Mesendoderm (in vitro differentiated cells): ENCODE measurements at regions not wholly inside any gene's neighbourhood (a gene's known extent, or its start where the extent isn't known, plus 50 kb on each side); places are given as distances from the start of the nearest gene placed in this dataset.

Source experiments
- DNase-seq: peaks from one replicate; pipeline ENCODE4 v3.0.0; 2013
- H2AK5ac ChIP-seq: 2 replicates; pipeline ENCODE4 v1.6.1; 2013; ENCODE audit warnings: low read length, inconsistent platforms
- H2BK120ac ChIP-seq: 2 replicates; pipeline ENCODE4 v1.6.1; 2013; ENCODE audit warnings: low read depth, mild to moderate bottlenecking, low read length, moderate library complexity, mixed read lengths
- H2BK15ac ChIP-seq: replicated peaks from 2 replicates; pipeline ENCODE4 v1.6.1; 2013; ENCODE audit warnings: low read depth, mild to moderate bottlenecking, moderate library complexity
- H2BK5ac ChIP-seq: 2 replicates; pipeline ENCODE4 v1.6.1; 2013; ENCODE audit warnings: low read length, inconsistent platforms
- H3K18ac ChIP-seq: 2 replicates; pipeline ENCODE4 v1.6.1; 2013; ENCODE audit warnings: mild to moderate bottlenecking, low read length, mixed read lengths
- H3K23ac ChIP-seq: one replicate; pipeline ENCODE4 v1.6.1; 2013; ENCODE audit warnings: low read length
- H3K27ac ChIP-seq: 2 replicates; pipeline ENCODE4 v1.5.1; 2013; ENCODE audit warnings: low read depth, mild to moderate bottlenecking, inconsistent platforms, low read length, moderate library complexity
- H3K27me3 ChIP-seq: 2 replicates; pipeline ENCODE4 v1.6.1; 2013; ENCODE audit warnings: low read length, control low read depth, mild to moderate bottlenecking, inconsistent platforms; ENCODE audit not compliant: insufficient read depth, poor library complexity
- H3K36me3 ChIP-seq: 2 replicates; pipeline ENCODE4 v1.6.1; 2013; ENCODE audit warnings: low read length, inconsistent platforms; ENCODE audit not compliant: control insufficient read depth, insufficient read depth
- H3K4ac ChIP-seq: one replicate; pipeline ENCODE4 v1.6.1; 2013; ENCODE audit warnings: low read depth, mild to moderate bottlenecking, low read length, moderate library complexity
- H3K4me1 ChIP-seq: 2 replicates; pipeline ENCODE4 v1.6.1; 2013; ENCODE audit warnings: low read depth, low read length, inconsistent platforms; ENCODE audit not compliant: control insufficient read depth
- H3K4me2 ChIP-seq: 2 replicates; pipeline ENCODE4 v1.6.1; 2013; ENCODE audit warnings: low read length
- H3K4me3 ChIP-seq: 2 replicates; pipeline ENCODE4 v1.5.1; 2013; ENCODE audit warnings: mild to moderate bottlenecking, low read length
- H3K56ac ChIP-seq: one replicate; pipeline ENCODE4 v1.6.1; 2013; ENCODE audit warnings: low read length
- H3K79me1 ChIP-seq: 2 replicates; pipeline ENCODE4 v1.6.1; 2013; ENCODE audit warnings: low read length, inconsistent platforms
- H3K79me2 ChIP-seq: 2 replicates; pipeline ENCODE4 v1.6.1; 2013; ENCODE audit warnings: mild to moderate bottlenecking, low read length; ENCODE audit not compliant: control insufficient read depth, insufficient read depth
- H3K9ac ChIP-seq: 2 replicates; pipeline ENCODE4 v1.6.1; 2013; ENCODE audit warnings: low read length, inconsistent platforms
- H4K5ac ChIP-seq: one replicate; pipeline ENCODE4 v1.6.1; 2013; ENCODE audit warnings: low read length
- H4K8ac ChIP-seq: one replicate; pipeline ENCODE4 v1.6.1; 2013; ENCODE audit warnings: low read depth, mild to moderate bottlenecking, control low read depth, low read length, moderate library complexity
- WGBS: extraction: QIAGEN DNeasy Blood & Tissue Kit; methylation state at CpG from one replicate; pipeline ENCODE4 v1.1.7; 2013; ENCODE audit warnings: low lambda C conversion rate, missing lambda C conversion rate; ENCODE audit not compliant: insufficient coverage; ENCODE audit errors: extremely low coverage; 5-methylcytosine and 5-hydroxymethylcytosine counted together

GRCh38 chr1:230495076-230495475 is 68.9 kb upstream of the PGBD5 start:
- H3K4me2 ChIP-seq: no peak overlapping the region
- no peak overlapping the region for H4K8ac ChIP-seq
- no CpG with 5 or more reads among the region's 4 CpGs for WGBS
- no peak overlapping the region for H3K27ac ChIP-seq
- no peak overlapping the region for H2AK5ac ChIP-seq
- no peak overlapping the region for H3K56ac ChIP-seq
- H3K18ac ChIP-seq: no peak overlapping the region
- no peaks in the 10 kb centered on the region for H3K4me1 ChIP-seq
- no peak overlapping the region for H2BK5ac ChIP-seq
- no peak overlapping the region for H3K4ac ChIP-seq
- H3K79me1 ChIP-seq: no peaks in the 10 kb centered on the region
- no peaks in the 10 kb centered on the region for H3K36me3 ChIP-seq
- no peak for DNase-seq
- H3K27me3 ChIP-seq: no peaks in the 10 kb centered on the region
- no peaks in the 10 kb centered on the region for H3K79me2 ChIP-seq
- no peak overlapping the region for H4K5ac ChIP-seq
- no peak overlapping the region for H3K23ac ChIP-seq
- no peak overlapping the region for H2BK120ac ChIP-seq
- H3K4me3 ChIP-seq: no peak overlapping the region
- no peak overlapping the region for H2BK15ac ChIP-seq
- H3K9ac ChIP-seq: no peak overlapping the region

DNA sequence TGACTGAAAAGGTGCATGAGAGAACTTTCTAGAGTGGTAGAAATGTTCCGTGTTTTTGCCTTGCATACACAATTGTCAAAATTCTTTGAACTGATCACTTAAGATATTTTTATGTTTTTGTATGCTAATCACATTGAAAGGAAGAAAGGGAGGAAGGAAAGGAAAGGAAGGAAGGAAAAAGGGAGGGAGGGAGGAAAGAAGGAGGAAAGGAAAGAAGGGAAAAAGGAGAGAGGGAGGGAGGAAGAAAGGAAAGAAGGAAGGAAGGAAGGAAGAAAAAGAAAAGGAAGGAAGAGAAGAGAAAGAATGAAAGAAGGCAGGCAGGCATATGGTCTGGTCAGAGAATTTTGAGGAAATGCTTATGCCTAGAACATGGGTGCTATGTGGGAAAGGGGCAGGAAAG is 68.4 kb upstream of the PGBD5 start:
- no peaks in the 10 kb centered on the region for H3K36me3 ChIP-seq
- H4K5ac ChIP-seq: no peak overlapping the region
- no peak overlapping the region for H3K56ac ChIP-seq
- H3K79me2 ChIP-seq: no peaks in the 10 kb centered on the region
- no peak overlapping the region for H3K4me2 ChIP-seq
- H3K18ac ChIP-seq: no peak overlapping the region
- no peak overlapping the region for H2BK15ac ChIP-seq
- H3K4ac ChIP-seq: no peak overlapping the region
- no peaks in the 10 kb centered on the region for H3K4me1 ChIP-seq
- DNase-seq: no peak
- H3K9ac ChIP-seq: no peak overlapping the region
- no peak overlapping the region for H3K27ac ChIP-seq
- no peak overlapping the region for H3K23ac ChIP-seq
- no peaks in the 10 kb centered on the region for H3K27me3 ChIP-seq
- H3K4me3 ChIP-seq: no peak overlapping the region
- no CpG with 5 or more reads among the region's 1 CpG for WGBS
- H2AK5ac ChIP-seq: no peak overlapping the region
- H2BK5ac ChIP-seq: no peak overlapping the region
- H4K8ac ChIP-seq: no peak overlapping the region
- H2BK120ac ChIP-seq: no peak overlapping the region
- no peaks in the 10 kb centered on the region for H3K79me1 ChIP-seq

- DNase-seq: no peak
- Histone ChIP-seq H3K18ac (no peak overlapping the region), H4K5ac (no peak overlapping the region), H3K23ac (no peak overlapping the region), H3K36me3 (no peaks in the 10 kb centered on the region), H2AK5ac (no peak overlapping the region), H3K56ac (no peak overlapping the region), H3K4me3 (no peak overlapping the region), H2BK120ac (no peak overlapping the region), H3K4ac (no peak overlapping the region), H3K4me1 (no peaks in the 10 kb centered on the region), H3K27me3 (no peaks in the 10 kb centered on the region), H3K79me1 (no peaks in the 10 kb centered on the region), H3K79me2 (no peaks in the 10 kb centered on the region), H2BK15ac (no peak overlapping the region), H3K9ac (no peak overlapping the region), H3K4me2 (no peak overlapping the region), H2BK5ac (no peak overlapping the region), H3K27ac (no peak overlapping the region), H4K8ac (no peak overlapping the region)
- WGBS: no CpG with 5 or more reads among the region's 1 CpG
Measured at GRCh38 chr1:230494026-230494425, 67.9 kb upstream of the PGBD5 start.

DNA sequence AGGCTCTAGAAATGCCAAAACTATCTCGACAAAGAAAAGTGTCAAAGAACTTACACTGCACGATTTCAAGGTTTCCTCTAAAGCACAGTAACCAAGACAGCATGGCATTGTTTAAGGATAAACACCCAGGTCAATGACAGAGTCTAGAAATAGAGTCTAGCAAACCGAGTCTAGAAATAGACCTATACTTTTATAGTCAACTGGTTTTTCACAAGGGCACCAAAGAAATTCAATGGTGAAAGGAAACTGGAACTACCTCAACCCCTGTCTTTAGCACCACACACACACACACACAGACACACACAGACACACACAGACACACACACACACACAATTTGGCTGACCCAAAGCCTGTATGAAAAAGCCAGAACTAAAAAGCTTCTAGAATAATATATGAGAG is 67.1 kb upstream of the PGBD5 start:
- Histone ChIP-seq H3K79me1 (no peaks in the 10 kb centered on the region), H4K8ac (no peak overlapping the region), H2BK120ac (no peak overlapping the region), H3K27me3 (no peaks in the 10 kb centered on the region), H3K56ac (no peak overlapping the region), H4K5ac (no peak overlapping the region), H3K4me3 (no peak overlapping the region), H2BK15ac (no peak overlapping the region), H3K18ac (no peak overlapping the region), H2AK5ac (no peak overlapping the region), H2BK5ac (no peak overlapping the region), H3K27ac (no peak overlapping the region), H3K23ac (no peak overlapping the region), H3K4me1 (no peaks in the 10 kb centered on the region), H3K4me2 (no peak overlapping the region), H3K79me2 (no peaks in the 10 kb centered on the region), H3K4ac (no peak overlapping the region), H3K36me3 (no peaks in the 10 kb centered on the region), H3K9ac (no peak overlapping the region)
- no CpG with 5 or more reads among the region's 3 CpGs for WGBS
- DNase-seq: no peak

- no peak overlapping the region for H3K4ac ChIP-seq
- no peak overlapping the region for H2BK15ac ChIP-seq
- no peak overlapping the region for H4K8ac ChIP-seq
- no peaks in the 10 kb centered on the region for H3K27me3 ChIP-seq
- no peak overlapping the region for H3K4me2 ChIP-seq
- WGBS: no CpG with 5 or more reads among the region's 2 CpGs
- H3K18ac ChIP-seq: no peak overlapping the region
- H3K9ac ChIP-seq: no peak overlapping the region
- DNase-seq: no peak
- H3K79me1 ChIP-seq: no peaks in the 10 kb centered on the region
- H3K56ac ChIP-seq: no peak overlapping the region
- no peaks in the 10 kb centered on the region for H3K79me2 ChIP-seq
- no peak overlapping the region for H2BK120ac ChIP-seq
- H3K23ac ChIP-seq: no peak overlapping the region
- H2BK5ac ChIP-seq: no peak overlapping the region
- H3K27ac ChIP-seq: no peak overlapping the region
- H3K4me1 ChIP-seq: no peaks in the 10 kb centered on the region
- H3K36me3 ChIP-seq: no peaks in the 10 kb centered on the region
- H4K5ac ChIP-seq: no peak overlapping the region
- no peak overlapping the region for H3K4me3 ChIP-seq
- H2AK5ac ChIP-seq: no peak overlapping the region
Measured at GRCh38 chr1:230490436-230490835, 64.3 kb upstream of the PGBD5 start.

GRCh38 chr1:230487773-230488428 is 61.8 kb upstream of the PGBD5 start:
- Histone ChIP-seq H4K5ac (no peak overlapping the region), H2AK5ac (no peak overlapping the region), H3K27ac (no peak overlapping the region), H2BK15ac (no peak overlapping the region), H3K9ac (no peak overlapping the region), H3K56ac (no peak overlapping the region), H3K79me2 (no peaks in the 10 kb centered on the region), H3K79me1 (no peaks in the 10 kb centered on the region), H3K4me2 (no peak overlapping the region), H3K36me3 (no peaks in the 10 kb centered on the region), H3K18ac (no peak overlapping the region), H3K23ac (no peak overlapping the region), H3K4me3 (no peak overlapping the region), H3K27me3 (no peaks in the 10 kb centered on the region), H4K8ac (no peak overlapping the region), H3K4me1 (no peaks in the 10 kb centered on the region), H2BK5ac (no peak overlapping the region), H2BK120ac (no peak overlapping the region), H3K4ac (no peak overlapping the region)
- DNase-seq: no peak
- no CpG with 5 or more reads among the region's 4 CpGs for WGBS
